Right atrium auricular region (tissue), 2 donors: ENCODE measurements at regions not wholly inside any gene's neighbourhood (a gene's known extent, or its start where the extent isn't known, plus 50 kb on each side); places are given as distances from the start of the nearest gene placed in this dataset.

Experiments
- DNase-seq: peaks from one replicate; pipeline ENCODE4 v3.0.0-alpha.2; 2019; ENCODE audit warnings: low spot score
- H3K27ac ChIP-seq, 2 donors: fragments of 200-600 bp; sonication (generic); 1 replicate in 1 of 2; 2 replicates in 1 of 2; pipeline ENCODE4 v1.5.1; 2016 to 2019
- H3K27me3 ChIP-seq, 2 donors: fragments of 200-600 bp; sonication (generic); one replicate each; pipeline versions ENCODE4 v1.5.1 to v1.6.0; 2017 to 2019
- H3K36me3 ChIP-seq: fragments of 200-600 bp; sonication (generic); one replicate; pipeline ENCODE4 v1.5.1; 2016
- H3K4me1 ChIP-seq, 2 donors: fragments of 200-600 bp; sonication (generic); one replicate each; pipeline versions ENCODE4 v1.5.1 to v1.6.0; 2017 to 2019
- H3K4me3 ChIP-seq, 2 donors: fragments of 200-600 bp; sonication (generic); 1 replicate in 1 of 2; 2 replicates in 1 of 2; pipeline ENCODE4 v1.5.1; 2017 to 2019; ENCODE audit warnings: mild to moderate bottlenecking in 1 of 2, moderate library complexity in 1 of 2
- H3K9me3 ChIP-seq, 2 donors: fragments of 200-600 bp; sonication (generic); one replicate each; pipeline ENCODE4 v1.5.1; 2019
- CTCF ChIP-seq, 2 donors: fragments of 200-600 bp; sonication (generic); IDR thresholded peaks; one replicate each; pipeline ENCODE4 v1.5.1; 2019; ENCODE audit warnings: antibody characterized with exemption in 2 of 2

- Histone ChIP-seq H3K36me3 (no peaks in the 10 kb centered on the region), H3K27me3 (no peaks in the 10 kb centered on the region), H3K9me3 (no peaks in the 10 kb centered on the region), H3K4me3 (no peak overlapping the region), H3K4me1 (no peaks in the 10 kb centered on the region), H3K27ac (no peak overlapping the region)
- DNase-seq, result no peak
- no peak for TF ChIP-seq CTCF (IDR thresholded peaks at IDR 0.05)
These were observed 466.2 kb upstream of the ADAMTS9 start for GRCh38 chr3:65153850-65154512.

GRCh38 chr3:65151666-65152065 lies 463.9 kb upstream of the ADAMTS9 start:
- Histone ChIP-seq H3K27me3 (no peaks in the 10 kb centered on the region), H3K4me1 (no peaks in the 10 kb centered on the region), H3K36me3 (no peaks in the 10 kb centered on the region), H3K27ac (no peak overlapping the region), H3K4me3 (no peak overlapping the region), H3K9me3 (no peaks in the 10 kb centered on the region)
- DNase-seq, result no peak
- TF ChIP-seq CTCF (IDR thresholded peaks at IDR 0.05), result no peak

GRCh38 chr3:65149877-65150276 lies 462.1 kb upstream of the ADAMTS9 start:
- no peak for DNase-seq
- no peaks in the 10 kb centered on the region for H3K27me3 ChIP-seq
- no peak overlapping the region for H3K4me3 ChIP-seq
- no peaks in the 10 kb centered on the region for H3K4me1 ChIP-seq
- no peaks in the 10 kb centered on the region for H3K36me3 ChIP-seq
- H3K27ac ChIP-seq, result no peak overlapping the region
- H3K9me3 ChIP-seq, result no peaks in the 10 kb centered on the region
- TF ChIP-seq CTCF (IDR thresholded peaks at IDR 0.05), result no peak

- Histone ChIP-seq H3K27ac (no peak overlapping the region), H3K36me3 (no peaks in the 10 kb centered on the region), H3K27me3 (no peaks in the 10 kb centered on the region), H3K9me3 (no peaks in the 10 kb centered on the region), H3K4me1 (no peaks in the 10 kb centered on the region), H3K4me3 (no peak overlapping the region)
- DNase-seq, result no peak
- TF ChIP-seq CTCF (IDR thresholded peaks at IDR 0.05), result no peak
These were observed 460.9 kb upstream of the ADAMTS9 start for GRCh38 chr3:65148687-65149086.

- H3K4me3 ChIP-seq, result no peak overlapping the region
- H3K9me3 ChIP-seq, result no peaks in the 10 kb centered on the region
- no peaks in the 10 kb centered on the region for H3K27me3 ChIP-seq
- TF ChIP-seq CTCF (IDR thresholded peaks at IDR 0.05), result no peak
- H3K4me1 ChIP-seq, result no peaks in the 10 kb centered on the region
- no peak overlapping the region for H3K27ac ChIP-seq
- no peak for DNase-seq
- H3K36me3 ChIP-seq, result no peaks in the 10 kb centered on the region
These were observed 458.4 kb upstream of the ADAMTS9 start for GRCh38 chr3:65146179-65146578.

GRCh38 chr3:65145680-65146079 lies 457.9 kb upstream of the ADAMTS9 start:
- no peak for TF ChIP-seq CTCF (IDR thresholded peaks at IDR 0.05)
- Histone ChIP-seq H3K9me3 (no peaks in the 10 kb centered on the region), H3K4me1 (no peaks in the 10 kb centered on the region), H3K27me3 (no peaks in the 10 kb centered on the region), H3K4me3 (no peak overlapping the region), H3K36me3 (no peaks in the 10 kb centered on the region), H3K27ac (no peak overlapping the region)
- DNase-seq, result no peak
